ENCODE measurements at regions not wholly inside any gene's neighbourhood (a gene's known extent, or its start where the extent isn't known, plus 50 kb on each side); places are given as distances from the start of the nearest gene placed in this dataset.
A peak's percentile ranks its signal among the peaks of the same experiment; 100 is the strongest.
"Not testable (repeated sequence)": the region's sequence is repeated elsewhere in the genome, so short reads cannot be mapped to it uniquely, and the experiment has no call there.

GRCh38 chr3:14266361-14266760 is 87.7 kb downstream of the LSM3 start:
- H3K4me3 Mint-ChIP-seq (ENCODE audit: unreplicated experiment) = no peak overlapping the region
- no peak for DNase-seq
- H3K36me3 Mint-ChIP-seq (ENCODE audit: unreplicated experiment) = no peaks in the 10 kb centered on the region
- H3K27ac Mint-ChIP-seq (ENCODE audit: unreplicated experiment) = no peak overlapping the region
- peaks cover 5% of the 10 kb centered on the region for H3K27me3 Mint-ChIP-seq (ENCODE audit: unreplicated experiment)
- peaks cover 19% of the 10 kb centered on the region for H3K4me1 Mint-ChIP-seq (ENCODE audit: low read depth, unreplicated experiment)
- TF ChIP-seq, protein P1, sequence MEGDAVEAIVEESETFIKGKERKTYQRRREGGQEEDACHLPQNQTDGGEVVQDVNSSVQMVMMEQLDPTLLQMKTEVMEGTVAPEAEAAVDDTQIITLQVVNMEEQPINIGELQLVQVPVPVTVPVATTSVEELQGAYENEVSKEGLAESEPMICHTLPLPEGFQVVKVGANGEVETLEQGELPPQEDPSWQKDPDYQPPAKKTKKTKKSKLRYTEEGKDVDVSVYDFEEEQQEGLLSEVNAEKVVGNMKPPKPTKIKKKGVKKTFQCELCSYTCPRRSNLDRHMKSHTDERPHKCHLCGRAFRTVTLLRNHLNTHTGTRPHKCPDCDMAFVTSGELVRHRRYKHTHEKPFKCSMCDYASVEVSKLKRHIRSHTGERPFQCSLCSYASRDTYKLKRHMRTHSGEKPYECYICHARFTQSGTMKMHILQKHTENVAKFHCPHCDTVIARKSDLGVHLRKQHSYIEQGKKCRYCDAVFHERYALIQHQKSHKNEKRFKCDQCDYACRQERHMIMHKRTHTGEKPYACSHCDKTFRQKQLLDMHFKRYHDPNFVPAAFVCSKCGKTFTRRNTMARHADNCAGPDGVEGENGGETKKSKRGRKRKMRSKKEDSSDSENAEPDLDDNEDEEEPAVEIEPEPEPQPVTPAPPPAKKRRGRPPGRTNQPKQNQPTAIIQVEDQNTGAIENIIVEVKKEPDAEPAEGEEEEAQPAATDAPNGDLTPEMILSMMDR (IDR thresholded peaks at IDR 0.05; ENCODE audit: partially characterized antibody, unreplicated experiment) = no peak
- H3K9me3 Mint-ChIP-seq (ENCODE audit: unreplicated experiment) = peaks cover 7% of the 10 kb centered on the region

GRCh38 chr3:14267976-14268375 is 89.4 kb downstream of the LSM3 start:
- no peak for DNase-seq
- Mint-ChIP-seq H3K36me3 (ENCODE audit: unreplicated experiment) (no peaks in the 10 kb centered on the region), H3K4me3 (ENCODE audit: unreplicated experiment) (no peak overlapping the region), H3K4me1 (ENCODE audit: low read depth, unreplicated experiment) (peaks cover 30% of the 10 kb centered on the region), H3K9me3 (ENCODE audit: unreplicated experiment) (peaks cover 7% of the 10 kb centered on the region), H3K27ac (ENCODE audit: unreplicated experiment) (peak overlapping the region; percentile 53), H3K27me3 (ENCODE audit: unreplicated experiment) (peaks cover 5% of the 10 kb centered on the region)
- TF ChIP-seq, protein P1 (IDR thresholded peaks at IDR 0.05; ENCODE audit: partially characterized antibody, unreplicated experiment) = no peak

- peaks cover 38% of the 10 kb centered on the region for H3K4me1 Mint-ChIP-seq (ENCODE audit: low read depth, unreplicated experiment)
- H3K4me3 Mint-ChIP-seq (ENCODE audit: unreplicated experiment) = no peak overlapping the region
- H3K27ac Mint-ChIP-seq (ENCODE audit: unreplicated experiment) = no peak overlapping the region
- peaks cover 8% of the 10 kb centered on the region for H3K27me3 Mint-ChIP-seq (ENCODE audit: unreplicated experiment)
- DNase-seq = no peak
- H3K36me3 Mint-ChIP-seq (ENCODE audit: unreplicated experiment) = no peaks in the 10 kb centered on the region
- TF ChIP-seq, protein P1 (IDR thresholded peaks at IDR 0.05; ENCODE audit: partially characterized antibody, unreplicated experiment) = no peak
- peaks cover 10% of the 10 kb centered on the region for H3K9me3 Mint-ChIP-seq (ENCODE audit: unreplicated experiment)
Measured at GRCh38 chr3:14268897-14269296, 90.3 kb downstream of the LSM3 start.

- H3K27ac Mint-ChIP-seq (ENCODE audit: unreplicated experiment) = not testable (repeated sequence)
Measured at GRCh38 chr3:14272041-14272958, 93.7 kb downstream of the LSM3 start.

GRCh38 chr3:14272959-14273560 is 94.4 kb downstream of the LSM3 start:
- H3K4me1 Mint-ChIP-seq (ENCODE audit: low read depth, unreplicated experiment) = peaks cover 27% of the 10 kb centered on the region
- H3K27me3 Mint-ChIP-seq (ENCODE audit: unreplicated experiment); H3K9me3 Mint-ChIP-seq (ENCODE audit: unreplicated experiment); DNase-seq; H3K4me3 Mint-ChIP-seq (ENCODE audit: unreplicated experiment); H3K36me3 Mint-ChIP-seq (ENCODE audit: unreplicated experiment); H3K27ac Mint-ChIP-seq (ENCODE audit: unreplicated experiment): not testable (repeated sequence)

More at GRCh38 chr3:14272041-14272958, 93.7 kb downstream of the LSM3 start:
- H3K4me3 Mint-ChIP-seq (ENCODE audit: unreplicated experiment); H3K27me3 Mint-ChIP-seq (ENCODE audit: unreplicated experiment); H3K9me3 Mint-ChIP-seq (ENCODE audit: unreplicated experiment); H3K36me3 Mint-ChIP-seq (ENCODE audit: unreplicated experiment); DNase-seq: not testable (repeated sequence)
- peaks cover 32% of the 10 kb centered on the region for H3K4me1 Mint-ChIP-seq (ENCODE audit: low read depth, unreplicated experiment)

All from glutamatergic neuron (in vitro differentiated cells).